ENCODE measurements at regions not wholly inside any gene's neighbourhood (a gene's known extent, or its start where the extent isn't known, plus 50 kb on each side); places are given as distances from the start of the nearest gene placed in this dataset.

DNA sequence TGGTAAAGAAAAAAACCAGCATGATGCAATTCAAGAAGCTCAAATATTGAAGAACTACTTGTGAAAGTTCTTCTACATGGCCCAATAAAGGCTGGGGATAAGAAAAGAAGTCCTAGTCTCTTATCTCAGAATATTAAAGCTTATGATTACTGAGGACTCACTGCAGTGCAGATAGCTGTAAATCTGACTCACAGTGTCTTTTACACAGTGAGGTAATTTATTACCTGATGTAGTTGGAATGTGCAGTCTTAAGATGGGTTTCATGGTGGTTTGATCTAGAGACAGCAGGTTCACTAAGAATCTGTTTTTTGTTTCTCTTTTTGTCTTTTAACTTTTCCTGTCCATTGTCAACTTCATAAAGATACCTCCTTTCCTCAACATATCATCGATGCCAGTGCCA lies 484.0 kb upstream of the MAP2 start:
- TF ChIP-seq, protein P1, sequence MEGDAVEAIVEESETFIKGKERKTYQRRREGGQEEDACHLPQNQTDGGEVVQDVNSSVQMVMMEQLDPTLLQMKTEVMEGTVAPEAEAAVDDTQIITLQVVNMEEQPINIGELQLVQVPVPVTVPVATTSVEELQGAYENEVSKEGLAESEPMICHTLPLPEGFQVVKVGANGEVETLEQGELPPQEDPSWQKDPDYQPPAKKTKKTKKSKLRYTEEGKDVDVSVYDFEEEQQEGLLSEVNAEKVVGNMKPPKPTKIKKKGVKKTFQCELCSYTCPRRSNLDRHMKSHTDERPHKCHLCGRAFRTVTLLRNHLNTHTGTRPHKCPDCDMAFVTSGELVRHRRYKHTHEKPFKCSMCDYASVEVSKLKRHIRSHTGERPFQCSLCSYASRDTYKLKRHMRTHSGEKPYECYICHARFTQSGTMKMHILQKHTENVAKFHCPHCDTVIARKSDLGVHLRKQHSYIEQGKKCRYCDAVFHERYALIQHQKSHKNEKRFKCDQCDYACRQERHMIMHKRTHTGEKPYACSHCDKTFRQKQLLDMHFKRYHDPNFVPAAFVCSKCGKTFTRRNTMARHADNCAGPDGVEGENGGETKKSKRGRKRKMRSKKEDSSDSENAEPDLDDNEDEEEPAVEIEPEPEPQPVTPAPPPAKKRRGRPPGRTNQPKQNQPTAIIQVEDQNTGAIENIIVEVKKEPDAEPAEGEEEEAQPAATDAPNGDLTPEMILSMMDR (optimal IDR thresholded peaks at IDR 0.05 in 1 of 3, IDR thresholded peaks at IDR 0.05 in 1 of 3, conservative IDR thresholded peaks at IDR 0.05 in 1 of 3; ENCODE audit: extremely low read depth in 1 of 3, insufficient read depth in 2 of 3, low read length in 3 of 3), result no peak
- TF ChIP-seq EZH2 (IDR thresholded peaks at IDR 0.05; ENCODE audit: low read length), result no peak

All from keratinocyte (primary cell).